ENCODE measurements at regions not wholly inside any gene's neighbourhood (a gene's known extent, or its start where the extent isn't known, plus 50 kb on each side); places are given as distances from the start of the nearest gene placed in this dataset.

DNA sequence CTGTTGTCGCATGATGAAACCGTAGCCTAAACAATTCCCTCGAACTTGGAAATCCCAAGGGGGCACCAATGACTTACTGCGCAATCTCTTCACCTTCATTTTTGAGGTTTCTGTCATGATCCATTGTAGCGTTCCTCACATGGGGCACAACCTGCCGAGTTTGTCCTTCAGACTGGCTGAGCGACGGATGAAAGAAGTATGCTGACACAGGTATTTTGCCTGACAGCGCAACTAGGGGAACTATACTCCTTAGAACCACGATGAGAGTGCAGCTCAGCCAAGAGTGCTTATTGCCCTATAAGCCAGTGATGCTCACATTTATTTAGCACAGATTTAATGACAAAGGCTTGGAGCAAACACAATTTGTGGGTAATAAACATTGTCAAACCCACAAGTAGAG lies 106.3 kb upstream of the ZNF267 start:
- Histone ChIP-seq H3K4me1 (ENCODE audit: control insufficient read depth in 2 of 3, insufficient read depth in 2 of 3, low read depth in 1 of 3, low read length in 3 of 3) (no peaks in the 10 kb centered on the region), H3K9ac (ENCODE audit: low read length in 3 of 3) (no peak overlapping the region), H3K4me3 (ENCODE audit: low read length in 3 of 3) (peak overlapping the region in 1 of 3 donors; percentile 34), H3K27me3 (ENCODE audit: control insufficient read depth, insufficient read depth, low read length) (no peaks in the 10 kb centered on the region), H3K36me3 (ENCODE audit: control insufficient read depth in 2 of 3, insufficient read depth in 3 of 3, low read length in 3 of 3) (no peaks in the 10 kb centered on the region), H3K27ac (ENCODE audit: low read depth in 2 of 2, low read length in 2 of 2) (no peak overlapping the region), H3K9me3 (ENCODE audit: control insufficient read depth in 2 of 3, insufficient read depth in 1 of 3, low read length in 3 of 3) (peaks cover 6 to 86% (median 61%) of the 10 kb centered on the region in 3 donors)
- no peak for FAIRE-seq
- no peak for DNase-seq
- intact Hi-C loops (cut with DNase I), result no loop called here
- TF ChIP-seq, protein P1, sequence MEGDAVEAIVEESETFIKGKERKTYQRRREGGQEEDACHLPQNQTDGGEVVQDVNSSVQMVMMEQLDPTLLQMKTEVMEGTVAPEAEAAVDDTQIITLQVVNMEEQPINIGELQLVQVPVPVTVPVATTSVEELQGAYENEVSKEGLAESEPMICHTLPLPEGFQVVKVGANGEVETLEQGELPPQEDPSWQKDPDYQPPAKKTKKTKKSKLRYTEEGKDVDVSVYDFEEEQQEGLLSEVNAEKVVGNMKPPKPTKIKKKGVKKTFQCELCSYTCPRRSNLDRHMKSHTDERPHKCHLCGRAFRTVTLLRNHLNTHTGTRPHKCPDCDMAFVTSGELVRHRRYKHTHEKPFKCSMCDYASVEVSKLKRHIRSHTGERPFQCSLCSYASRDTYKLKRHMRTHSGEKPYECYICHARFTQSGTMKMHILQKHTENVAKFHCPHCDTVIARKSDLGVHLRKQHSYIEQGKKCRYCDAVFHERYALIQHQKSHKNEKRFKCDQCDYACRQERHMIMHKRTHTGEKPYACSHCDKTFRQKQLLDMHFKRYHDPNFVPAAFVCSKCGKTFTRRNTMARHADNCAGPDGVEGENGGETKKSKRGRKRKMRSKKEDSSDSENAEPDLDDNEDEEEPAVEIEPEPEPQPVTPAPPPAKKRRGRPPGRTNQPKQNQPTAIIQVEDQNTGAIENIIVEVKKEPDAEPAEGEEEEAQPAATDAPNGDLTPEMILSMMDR (IDR thresholded peaks at IDR 0.05; ENCODE audit: borderline replicate concordance, extremely low read depth, insufficient read depth), result no peak

DNA sequence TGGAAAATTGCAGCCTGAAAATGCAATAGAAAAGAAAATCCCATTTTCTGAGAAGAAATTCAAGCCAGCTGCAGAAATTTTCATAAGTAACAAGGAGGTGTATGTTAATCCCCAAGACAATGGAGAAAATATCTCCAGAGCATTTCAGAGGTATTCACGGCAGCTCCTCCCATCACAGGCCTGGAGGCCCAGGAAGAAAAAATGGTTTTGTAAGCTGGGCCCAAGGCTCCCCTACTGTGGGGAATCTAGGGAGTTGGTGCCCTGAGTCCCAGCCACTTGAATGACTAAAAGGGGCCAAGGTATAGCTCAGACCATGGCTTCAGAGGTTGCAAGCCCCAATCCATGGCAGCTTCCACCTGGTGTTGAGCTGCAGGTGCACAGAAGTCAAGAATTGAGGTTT lies 93.3 kb upstream of the ZNF267 start:
- TF ChIP-seq, protein P1 (IDR thresholded peaks at IDR 0.05; ENCODE audit: borderline replicate concordance, extremely low read depth, insufficient read depth), result no peak
- Histone ChIP-seq H3K9ac (ENCODE audit: low read length in 3 of 3) (no peak overlapping the region), H3K4me1 (ENCODE audit: control insufficient read depth in 2 of 3, insufficient read depth in 2 of 3, low read depth in 1 of 3, low read length in 3 of 3) (no peaks in the 10 kb centered on the region), H3K36me3 (ENCODE audit: control insufficient read depth in 2 of 3, insufficient read depth in 3 of 3, low read length in 3 of 3) (no peaks in the 10 kb centered on the region), H3K9me3 (ENCODE audit: control insufficient read depth in 2 of 3, insufficient read depth in 1 of 3, low read length in 3 of 3) (peaks cover 0 to 52% (median 14%) of the 10 kb centered on the region in 3 donors), H3K4me3 (ENCODE audit: low read length in 3 of 3) (no peak overlapping the region), H3K27me3 (ENCODE audit: control insufficient read depth, insufficient read depth, low read length) (no peaks in the 10 kb centered on the region), H3K27ac (ENCODE audit: low read depth in 2 of 2, low read length in 2 of 2) (no peak overlapping the region)
- intact Hi-C loops (cut with DNase I), result no loop called here
- DNase-seq (no peak), FAIRE-seq (no peak)

DNA sequence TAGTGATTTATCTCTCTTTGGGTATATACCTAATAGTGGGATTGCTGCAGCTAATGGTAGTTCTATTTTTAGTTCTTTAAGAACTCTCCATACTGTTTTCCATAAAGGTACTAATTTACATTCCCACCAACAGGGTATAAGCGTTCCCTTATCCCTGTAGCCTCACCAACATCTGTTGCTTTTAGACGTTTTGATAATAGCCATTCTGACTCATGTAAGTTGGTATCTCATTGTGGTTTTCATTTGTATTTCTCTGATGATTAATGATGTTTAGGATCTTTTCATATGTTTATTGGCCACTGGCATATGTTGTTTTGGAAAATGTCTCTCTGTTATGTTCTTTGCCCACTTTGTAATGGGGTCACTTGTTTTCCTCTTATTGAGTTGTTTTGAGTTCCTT lies 88.5 kb upstream of the ZNF267 start:
- H3K27ac ChIP-seq (ENCODE audit: low read depth in 2 of 2, low read length in 2 of 2), result no peak overlapping the region
- no peaks in the 10 kb centered on the region for H3K27me3 ChIP-seq (ENCODE audit: control insufficient read depth, insufficient read depth, low read length)
- no peak for FAIRE-seq
- no peaks in the 10 kb centered on the region for H3K4me1 ChIP-seq (ENCODE audit: control insufficient read depth in 2 of 3, insufficient read depth in 2 of 3, low read depth in 1 of 3, low read length in 3 of 3)
- H3K4me3 ChIP-seq (ENCODE audit: low read length in 3 of 3), result no peak overlapping the region
- no peaks in the 10 kb centered on the region for H3K36me3 ChIP-seq (ENCODE audit: control insufficient read depth in 2 of 3, insufficient read depth in 3 of 3, low read length in 3 of 3)
- H3K9ac ChIP-seq (ENCODE audit: low read length in 3 of 3), result no peak overlapping the region
- H3K9me3 ChIP-seq (ENCODE audit: control insufficient read depth in 2 of 3, insufficient read depth in 1 of 3, low read length in 3 of 3), result peaks cover 0 to 53% (median 15%) of the 10 kb centered on the region in 3 donors
- intact Hi-C loops (cut with DNase I), result no loop called here
- TF ChIP-seq, protein P1 (IDR thresholded peaks at IDR 0.05; ENCODE audit: borderline replicate concordance, extremely low read depth, insufficient read depth), result no peak
- DNase-seq, result no peak

DNA sequence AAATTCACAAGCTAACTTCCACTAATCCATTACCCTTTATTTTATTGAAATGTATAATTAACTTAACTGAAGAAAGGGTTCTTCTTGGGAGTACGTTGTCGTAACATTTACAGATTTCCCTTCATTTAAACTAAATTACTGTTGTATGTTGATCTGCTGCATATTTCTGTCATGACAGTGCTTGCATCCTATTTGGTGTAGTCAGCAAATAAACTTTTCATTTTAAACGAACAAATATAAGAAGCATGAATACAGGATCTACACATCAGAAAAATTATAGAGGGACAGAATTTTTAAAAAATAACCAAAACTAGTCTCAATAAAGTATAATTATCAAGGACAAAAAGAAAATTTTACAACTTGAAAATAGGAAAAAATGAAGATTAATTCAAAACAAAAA lies 66.5 kb upstream of the ZNF267 start:
- FAIRE-seq, result no peak
- intact Hi-C loops (cut with DNase I), result no loop called here

More for the DNA sequence above, 66.5 kb upstream of the ZNF267 start:
- no peak for DNase-seq
- Histone ChIP-seq H3K9ac (ENCODE audit: low read length in 3 of 3) (no peak overlapping the region), H3K4me3 (ENCODE audit: low read length in 3 of 3) (no peak overlapping the region), H3K4me1 (ENCODE audit: control insufficient read depth in 2 of 3, insufficient read depth in 2 of 3, low read depth in 1 of 3, low read length in 3 of 3) (no peaks in the 10 kb centered on the region), H3K27ac (ENCODE audit: low read depth in 2 of 2, low read length in 2 of 2) (no peak overlapping the region), H3K36me3 (ENCODE audit: control insufficient read depth in 2 of 3, insufficient read depth in 3 of 3, low read length in 3 of 3) (no peaks in the 10 kb centered on the region), H3K9me3 (ENCODE audit: control insufficient read depth in 2 of 3, insufficient read depth in 1 of 3, low read length in 3 of 3) (peaks cover 0 to 4% (median 0%) of the 10 kb centered on the region in 3 donors), H3K27me3 (ENCODE audit: control insufficient read depth, insufficient read depth, low read length) (no peaks in the 10 kb centered on the region)
- TF ChIP-seq, protein P1 (IDR thresholded peaks at IDR 0.05; ENCODE audit: borderline replicate concordance, extremely low read depth, insufficient read depth), result no peak

Data from kidney (tissue), 13 donors.